PC-9 (cell line): ENCODE measurements at regions not wholly inside any gene's neighbourhood (a gene's known extent, or its start where the extent isn't known, plus 50 kb on each side); places are given as distances from the start of the nearest gene placed in this dataset.

Experiments used
- EZH2 ChIP-seq: fragments of 200-600 bp; sonication (generic); IDR thresholded peaks from 2 replicates; pipeline ENCODE4 v1.8.0; 2017; ENCODE audit warnings: antibody characterized with exemption, low read depth
- TF ChIP-seq, protein P1 (sequence below): fragments of 200-600 bp; sonication (generic); conservative IDR thresholded peaks from 2 replicates; pipeline ENCODE4 v1.6.1; 2017; ENCODE audit warnings: mixed run types, antibody characterized with exemption, mild to moderate bottlenecking, moderate library complexity

DNA sequence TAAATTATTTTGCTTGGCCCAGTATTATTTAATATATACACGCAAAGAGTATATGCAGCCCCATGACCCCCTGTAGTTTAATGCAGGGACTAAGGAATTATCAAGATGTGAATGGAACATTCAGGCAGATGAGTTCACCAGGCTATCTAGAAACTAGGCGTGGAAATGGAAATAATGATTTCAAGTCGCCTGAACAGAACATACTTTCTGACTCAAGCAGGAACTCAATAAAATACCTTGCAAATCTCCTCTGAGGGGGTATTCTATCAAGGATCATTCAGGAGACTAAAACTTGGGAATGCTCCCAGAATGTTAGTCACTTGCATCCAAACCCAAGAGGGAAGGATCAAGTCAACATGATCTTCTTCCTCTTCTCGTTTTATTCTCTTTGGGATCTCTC, 59.6 kb upstream of the RASSF6 start:
- TF ChIP-seq, protein P1, sequence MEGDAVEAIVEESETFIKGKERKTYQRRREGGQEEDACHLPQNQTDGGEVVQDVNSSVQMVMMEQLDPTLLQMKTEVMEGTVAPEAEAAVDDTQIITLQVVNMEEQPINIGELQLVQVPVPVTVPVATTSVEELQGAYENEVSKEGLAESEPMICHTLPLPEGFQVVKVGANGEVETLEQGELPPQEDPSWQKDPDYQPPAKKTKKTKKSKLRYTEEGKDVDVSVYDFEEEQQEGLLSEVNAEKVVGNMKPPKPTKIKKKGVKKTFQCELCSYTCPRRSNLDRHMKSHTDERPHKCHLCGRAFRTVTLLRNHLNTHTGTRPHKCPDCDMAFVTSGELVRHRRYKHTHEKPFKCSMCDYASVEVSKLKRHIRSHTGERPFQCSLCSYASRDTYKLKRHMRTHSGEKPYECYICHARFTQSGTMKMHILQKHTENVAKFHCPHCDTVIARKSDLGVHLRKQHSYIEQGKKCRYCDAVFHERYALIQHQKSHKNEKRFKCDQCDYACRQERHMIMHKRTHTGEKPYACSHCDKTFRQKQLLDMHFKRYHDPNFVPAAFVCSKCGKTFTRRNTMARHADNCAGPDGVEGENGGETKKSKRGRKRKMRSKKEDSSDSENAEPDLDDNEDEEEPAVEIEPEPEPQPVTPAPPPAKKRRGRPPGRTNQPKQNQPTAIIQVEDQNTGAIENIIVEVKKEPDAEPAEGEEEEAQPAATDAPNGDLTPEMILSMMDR, result no peak
- TF ChIP-seq EZH2, result no peak
